ENCODE measurements at regions not wholly inside any gene's neighbourhood (a gene's known extent, or its start where the extent isn't known, plus 50 kb on each side); places are given as distances from the start of the nearest gene placed in this dataset.

GRCh38 chr14:71314717-71315116 is 407.5 kb downstream of the PCNX1 start:
- TF ChIP-seq POLR2AphosphoS5 (IDR thresholded peaks at IDR 0.05; ENCODE audit: insufficient read depth, low read depth, low read length), result no peak
- TF ChIP-seq, protein P1, sequence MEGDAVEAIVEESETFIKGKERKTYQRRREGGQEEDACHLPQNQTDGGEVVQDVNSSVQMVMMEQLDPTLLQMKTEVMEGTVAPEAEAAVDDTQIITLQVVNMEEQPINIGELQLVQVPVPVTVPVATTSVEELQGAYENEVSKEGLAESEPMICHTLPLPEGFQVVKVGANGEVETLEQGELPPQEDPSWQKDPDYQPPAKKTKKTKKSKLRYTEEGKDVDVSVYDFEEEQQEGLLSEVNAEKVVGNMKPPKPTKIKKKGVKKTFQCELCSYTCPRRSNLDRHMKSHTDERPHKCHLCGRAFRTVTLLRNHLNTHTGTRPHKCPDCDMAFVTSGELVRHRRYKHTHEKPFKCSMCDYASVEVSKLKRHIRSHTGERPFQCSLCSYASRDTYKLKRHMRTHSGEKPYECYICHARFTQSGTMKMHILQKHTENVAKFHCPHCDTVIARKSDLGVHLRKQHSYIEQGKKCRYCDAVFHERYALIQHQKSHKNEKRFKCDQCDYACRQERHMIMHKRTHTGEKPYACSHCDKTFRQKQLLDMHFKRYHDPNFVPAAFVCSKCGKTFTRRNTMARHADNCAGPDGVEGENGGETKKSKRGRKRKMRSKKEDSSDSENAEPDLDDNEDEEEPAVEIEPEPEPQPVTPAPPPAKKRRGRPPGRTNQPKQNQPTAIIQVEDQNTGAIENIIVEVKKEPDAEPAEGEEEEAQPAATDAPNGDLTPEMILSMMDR (IDR thresholded peaks at IDR 0.05; ENCODE audit: extremely low read depth in 1 of 2, insufficient read depth in 1 of 2, low read depth in 1 of 2, low read length in 2 of 2), result no peak
- no peak for TF ChIP-seq POLR2A (IDR thresholded peaks at IDR 0.05; ENCODE audit: low read depth, low read length)
- no peak for TF ChIP-seq FOS (IDR thresholded peaks at IDR 0.05; ENCODE audit: borderline replicate concordance, insufficient read depth, low read length)
- TF ChIP-seq EZH2 (IDR thresholded peaks at IDR 0.05; ENCODE audit: borderline replicate concordance, low read depth, low read length, severe bottlenecking), result no peak
- TF ChIP-seq MYC (IDR thresholded peaks at IDR 0.05; ENCODE audit: low read depth, low read length), result no peak
- TF ChIP-seq, protein P2, sequence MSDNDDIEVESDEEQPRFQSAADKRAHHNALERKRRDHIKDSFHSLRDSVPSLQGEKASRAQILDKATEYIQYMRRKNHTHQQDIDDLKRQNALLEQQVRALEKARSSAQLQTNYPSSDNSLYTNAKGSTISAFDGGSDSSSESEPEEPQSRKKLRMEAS (IDR thresholded peaks at IDR 0.05; ENCODE audit: insufficient read depth, insufficient read length), result no peak
